ENCODE measurements at regions not wholly inside any gene's neighbourhood (a gene's known extent, or its start where the extent isn't known, plus 50 kb on each side); places are given as distances from the start of the nearest gene placed in this dataset.

- H3K4me3 ChIP-seq, result no peak overlapping the region
- intact Hi-C loops (cut with DNase I, micrococcal nuclease), result no loop called here
Observed at GRCh38 chr7:50212666-50213621, 91.6 kb upstream of the IKZF1 start.

GRCh38 chr7:50212016-50212325 lies 92.5 kb upstream of the IKZF1 start:
- no peak for TF ChIP-seq CTCF (IDR thresholded peaks at IDR 0.05)
- DNase-seq (no peak), ATAC-seq (no peak)
- Histone ChIP-seq H3K4me3 (no peak overlapping the region), H3K9me3 (no peaks in the 10 kb centered on the region), H3K36me3 (ENCODE audit: low read depth) (no peaks in the 10 kb centered on the region), H3K4me1 (ENCODE audit: low read depth) (no peaks in the 10 kb centered on the region)
- intact Hi-C loops (cut with DNase I, micrococcal nuclease), result no loop called here

More at GRCh38 chr7:50212666-50213621, 91.6 kb upstream of the IKZF1 start:
- Histone ChIP-seq H3K36me3 (ENCODE audit: low read depth) (no peaks in the 10 kb centered on the region), H3K9me3 (no peaks in the 10 kb centered on the region), H3K4me1 (ENCODE audit: low read depth) (no peaks in the 10 kb centered on the region)
- TF ChIP-seq CTCF (IDR thresholded peaks at IDR 0.05), result no peak
- ATAC-seq (peak; percentile 54), DNase-seq (no peak)

GRCh38 chr7:50211130-50212015 lies 93.1 kb upstream of the IKZF1 start:
- TF ChIP-seq CTCF (IDR thresholded peaks at IDR 0.05), result no peak

GRCh38 chr7:50210706-50211115 lies 93.8 kb upstream of the IKZF1 start:
- no peaks in the 10 kb centered on the region for H3K4me1 ChIP-seq (ENCODE audit: low read depth)
- TF ChIP-seq CTCF (IDR thresholded peaks at IDR 0.05), result no peak
- no peak for ATAC-seq
- intact Hi-C loops (cut with DNase I, micrococcal nuclease), result no loop called here
- H3K36me3 ChIP-seq (ENCODE audit: low read depth), result no peaks in the 10 kb centered on the region
- H3K4me3 ChIP-seq, result no peak overlapping the region
- no peaks in the 10 kb centered on the region for H3K9me3 ChIP-seq
- no peak for DNase-seq

More at GRCh38 chr7:50211130-50212015, 93.1 kb upstream of the IKZF1 start:
- intact Hi-C loops (cut with DNase I, micrococcal nuclease), result no loop called here
- Histone ChIP-seq H3K9me3 (no peaks in the 10 kb centered on the region), H3K4me3 (no peak overlapping the region), H3K4me1 (ENCODE audit: low read depth) (no peaks in the 10 kb centered on the region), H3K36me3 (ENCODE audit: low read depth) (no peaks in the 10 kb centered on the region)
- no peak for ATAC-seq
- no peak for DNase-seq

- intact Hi-C loops (cut with DNase I, micrococcal nuclease), result loop anchor here in 1 of 2 donors (10.0 kb wide), 1 partner anchor 465 kb away; no protein-coding TSS in a partner anchor
Observed at GRCh38 chr7:50209461-50210135, 94.9 kb upstream of the IKZF1 start.

More at GRCh38 chr7:50209461-50210135, 94.9 kb upstream of the IKZF1 start:
- no peaks in the 10 kb centered on the region for H3K9me3 ChIP-seq
- ATAC-seq (no peak), DNase-seq (no peak)
- no peaks in the 10 kb centered on the region for H3K4me1 ChIP-seq (ENCODE audit: low read depth)
- no peak for TF ChIP-seq CTCF (IDR thresholded peaks at IDR 0.05)
- no peak overlapping the region for H3K4me3 ChIP-seq
- H3K36me3 ChIP-seq (ENCODE audit: low read depth), result no peaks in the 10 kb centered on the region
